ENCODE measurements at regions not wholly inside any gene's neighbourhood (a gene's known extent, or its start where the extent isn't known, plus 50 kb on each side); places are given as distances from the start of the nearest gene placed in this dataset.

- Histone ChIP-seq H3K14ac (ENCODE audit: insufficient read length) (no peak overlapping the region), H3K4ac (replicated peaks; ENCODE audit: insufficient read length, low read depth, low read length) (no peak overlapping the region), H3K36me3 (ENCODE audit: control insufficient read depth in 2 of 4, insufficient read depth in 4 of 4, low read length in 3 of 4) (0 out of 8 replicates have a peak, but pooled peaks cover 0 to under 1% (median 0%) of the 10 kb centered on the region in 4 experiments), H4K91ac (replicated peaks; ENCODE audit: insufficient read length, low read length) (no peak overlapping the region), H2BK5ac (ENCODE audit: low read depth, low read length) (no peak overlapping the region), H3K56ac (replicated peaks; ENCODE audit: insufficient read length, low read depth, low read length) (no peak overlapping the region), H3K79me1 (ENCODE audit: low read depth, low read length) (no peaks in the 10 kb centered on the region), H2BK120ac (replicated peaks; ENCODE audit: low read depth, low read length) (no peak overlapping the region), H3K23me2 (ENCODE audit: low read depth, low read length) (no peaks in the 10 kb centered on the region), H3K9ac (replicated peaks in 1 of 4; ENCODE audit: extremely low read depth in 1 of 4, low read depth in 3 of 4, low read length in 3 of 4) (no peak overlapping the region), H3K4me2 (ENCODE audit: insufficient read depth in 1 of 2, low read depth in 2 of 2, low read length in 2 of 2) (no peak overlapping the region), H2BK15ac (ENCODE audit: low read length) (no peak overlapping the region), H3K79me2 (ENCODE audit: control insufficient read depth in 1 of 2, insufficient read depth in 2 of 2, low read length in 2 of 2) (no peaks in the 10 kb centered on the region), H3K9me3 (ENCODE audit: insufficient read depth in 2 of 2, low read depth in 1 of 2, low read length in 1 of 2) (peaks cover under 1 to 2% of the 10 kb centered on the region in 2 experiments; a peak in 2 of 4 replicates), H4K8ac (ENCODE audit: extremely low read depth, insufficient read depth, low read length) (no peak overlapping the region), H2AK5ac (ENCODE audit: low read depth, low read length) (no peak overlapping the region), H3K27ac (ENCODE audit: low read depth, low read length) (no peak overlapping the region), H4K20me1 (replicated peaks in 1 of 2; ENCODE audit: control insufficient read depth in 1 of 2, insufficient read depth in 2 of 2, low read length in 2 of 2) (no peaks in the 10 kb centered on the region), H3K4me3 (ENCODE audit: extremely low read depth in 1 of 4, insufficient read depth in 2 of 4, low read depth in 3 of 4, low read length in 4 of 4) (no peak overlapping the region), H3K18ac (ENCODE audit: extremely low read depth, low read length) (no peak overlapping the region), H2AFZ (ENCODE audit: low read length) (no peak overlapping the region), H2BK12ac (ENCODE audit: low read depth, low read length) (no peak overlapping the region), H4K5ac (ENCODE audit: insufficient read length, low read depth, low read length) (no peak overlapping the region), H3K4me1 (replicated peaks in 1 of 4; ENCODE audit: control insufficient read depth in 3 of 4, insufficient read depth in 4 of 4, low read length in 3 of 4) (no peaks in the 10 kb centered on the region), H3K27me3 (replicated peaks in 1 of 4; ENCODE audit: control insufficient read depth in 3 of 4, extremely low read depth in 1 of 4, insufficient read depth in 3 of 4, low read length in 3 of 4) (peaks cover 0 to 2% (median 0%) of the 10 kb centered on the region in 4 experiments; a peak in 1 of 7 replicates), H3K23ac (ENCODE audit: insufficient read length) (no peak overlapping the region), H2BK20ac (ENCODE audit: low read length) (no peak overlapping the region)
- DNase-seq (ENCODE audit: low read depth in 1 of 2, low spot score in 2 of 2) (no peak), FAIRE-seq (no peak)
- TF ChIP-seq RFX5 (IDR thresholded peaks at IDR 0.05; ENCODE audit: borderline replicate concordance, low read depth, low read length) (no peak), KDM5A (IDR thresholded peaks at IDR 0.05; ENCODE audit: low read length) (no peak), SP1 (IDR thresholded peaks at IDR 0.05; ENCODE audit: low read depth, low read length) (no peak), CREB1 (IDR thresholded peaks at IDR 0.05) (no peak), KDM1A (IDR thresholded peaks at IDR 0.05; ENCODE audit: borderline replicate concordance, low read length) (no peak), RBBP5 (IDR thresholded peaks at IDR 0.05; ENCODE audit: borderline replicate concordance, low read depth, low read length) (no peak), HDAC2 (IDR thresholded peaks at IDR 0.05; ENCODE audit: borderline replicate concordance in 1 of 2, low read depth in 2 of 2, low read length in 2 of 2) (no peak)
- WGBS, 2 experiments (ENCODE audit: extremely low coverage in 1 of 2, insufficient coverage in 1 of 2, insufficient read length in 1 of 2, insufficient replicate concordance in 2 of 2, low coverage in 1 of 2, low lambda C conversion rate in 2 of 2, missing lambda C conversion rate in 1 of 2) = 82% methylated on average over 5 of the region's 5 CpGs; no CpG with 5 or more reads in 1 of the 2 experiments
- ChIA-PET CTCF (ENCODE audit: partially characterized antibody) (interaction anchor here (1.1 to 4.4 kb wide), 10 partner anchors 9 to 462 kb away, joined by 3 to 31 read pairs (median 4); no protein-coding TSS in a partner anchor), POLR2A (ENCODE audit: partially characterized antibody) (interaction anchor here (1.6 kb wide), 1 partner anchor 83 kb away, joined by 4 read pairs; no protein-coding TSS in a partner anchor)
Measured at GRCh38 chr3:19063936-19064335, 84.4 kb upstream of the KCNH8 start.

Data from H1 (cell line).